ENCODE measurements at regions not wholly inside any gene's neighbourhood (a gene's known extent, or its start where the extent isn't known, plus 50 kb on each side); places are given as distances from the start of the nearest gene placed in this dataset.

- Mint-ChIP-seq H3K27ac (ENCODE audit: unreplicated experiment) (no peak overlapping the region), H3K4me1 (ENCODE audit: low read depth, unreplicated experiment) (peaks cover 11% of the 10 kb centered on the region), H3K27me3 (ENCODE audit: unreplicated experiment) (peaks cover 13% of the 10 kb centered on the region), H3K4me3 (ENCODE audit: low read depth, unreplicated experiment) (no peak overlapping the region), H3K36me3 (ENCODE audit: insufficient read depth, unreplicated experiment) (no peaks in the 10 kb centered on the region), H3K9me3 (ENCODE audit: low read depth, unreplicated experiment) (peaks cover 4% of the 10 kb centered on the region)
- intact Hi-C loops (cut with micrococcal nuclease; ENCODE audit: unreplicated experiment): no loop called here
- DNase-seq: no peak
- CTCF ChIA-PET: no interaction called here
- TF ChIP-seq CTCF (IDR thresholded peaks at IDR 0.05; ENCODE audit: unreplicated experiment): no peak
- BruUV-seq (replicated peaks): no TSS peak
Measured at GRCh38 chr16:51797669-51798259, 646.7 kb upstream of the SALL1 start.

GRCh38 chr16:51779240-51779639 lies 628.2 kb upstream of the SALL1 start:
- intact Hi-C loops (cut with micrococcal nuclease; ENCODE audit: unreplicated experiment): no loop called here
- TF ChIP-seq CTCF (IDR thresholded peaks at IDR 0.05; ENCODE audit: unreplicated experiment): no peak
- Mint-ChIP-seq H3K27me3 (ENCODE audit: unreplicated experiment) (peaks cover 67% of the 10 kb centered on the region), H3K4me3 (ENCODE audit: low read depth, unreplicated experiment) (no peak overlapping the region), H3K4me1 (ENCODE audit: low read depth, unreplicated experiment) (no peaks in the 10 kb centered on the region), H3K9me3 (ENCODE audit: low read depth, unreplicated experiment) (no peaks in the 10 kb centered on the region), H3K36me3 (ENCODE audit: insufficient read depth, unreplicated experiment) (no peaks in the 10 kb centered on the region), H3K27ac (ENCODE audit: unreplicated experiment) (no peak overlapping the region)
- no peak for DNase-seq
- no TSS peak for BruUV-seq (replicated peaks)
- CTCF ChIA-PET: no interaction called here

GRCh38 chr16:51773071-51773890 lies 622.2 kb upstream of the SALL1 start:
- CTCF ChIA-PET: no interaction called here
- Mint-ChIP-seq H3K4me3 (ENCODE audit: low read depth, unreplicated experiment) (no peak overlapping the region), H3K9me3 (ENCODE audit: low read depth, unreplicated experiment) (no peaks in the 10 kb centered on the region), H3K4me1 (ENCODE audit: low read depth, unreplicated experiment) (peaks cover 8% of the 10 kb centered on the region), H3K27me3 (ENCODE audit: unreplicated experiment) (peaks cover 50% of the 10 kb centered on the region), H3K36me3 (ENCODE audit: insufficient read depth, unreplicated experiment) (no peaks in the 10 kb centered on the region), H3K27ac (ENCODE audit: unreplicated experiment) (no peak overlapping the region)
- intact Hi-C loops (cut with micrococcal nuclease; ENCODE audit: unreplicated experiment): no loop called here
- no peak for TF ChIP-seq CTCF (IDR thresholded peaks at IDR 0.05; ENCODE audit: unreplicated experiment)
- DNase-seq: no peak
- BruUV-seq (replicated peaks): no TSS peak

GRCh38 chr16:51766739-51767138 lies 615.7 kb upstream of the SALL1 start:
- no peaks in the 10 kb centered on the region for H3K36me3 Mint-ChIP-seq (ENCODE audit: insufficient read depth, unreplicated experiment)
- no peak overlapping the region for H3K27ac Mint-ChIP-seq (ENCODE audit: unreplicated experiment)
- intact Hi-C loops (cut with micrococcal nuclease; ENCODE audit: unreplicated experiment): no loop called here
- H3K27me3 Mint-ChIP-seq (ENCODE audit: unreplicated experiment): peaks cover 70% of the 10 kb centered on the region
- TF ChIP-seq CTCF (IDR thresholded peaks at IDR 0.05; ENCODE audit: unreplicated experiment): no peak
- no peaks in the 10 kb centered on the region for H3K9me3 Mint-ChIP-seq (ENCODE audit: low read depth, unreplicated experiment)
- BruUV-seq (replicated peaks): no TSS peak
- CTCF ChIA-PET: interaction anchor here (0.8 kb wide), 1 partner anchor 35 kb away, joined by 3 read pairs; no protein-coding TSS in a partner anchor
- H3K4me1 Mint-ChIP-seq (ENCODE audit: low read depth, unreplicated experiment): peaks cover 24% of the 10 kb centered on the region
- no peak for DNase-seq
- H3K4me3 Mint-ChIP-seq (ENCODE audit: low read depth, unreplicated experiment): no peak overlapping the region

All from Calu3 (cell line).